NCI-H2196 treated with DMSO at 0.1 percent for 48 hours (cell line): ENCODE measurements at regions not wholly inside any gene's neighbourhood (a gene's known extent, or its start where the extent isn't known, plus 50 kb on each side); places are given as distances from the start of the nearest gene placed in this dataset.
"Not testable (repeated sequence)": the region's sequence is repeated elsewhere in the genome, so short reads cannot be mapped to it uniquely, and the experiment has no call there.

Experiments used
- DNase-seq: peaks from one replicate; lab custom pipeline; 2025; ENCODE audit not compliant: unreplicated experiment; lab: John Stamatoyannopoulos, UW

- no peak for DNase-seq
These were observed 1305.2 kb downstream of the EPHA7 start for GRCh38 chr6:92114091-92114675.

- DNase-seq: no peak
These were observed 1308.0 kb downstream of the EPHA7 start for GRCh38 chr6:92111386-92111785.

- no peak for DNase-seq
These were observed 1309.0 kb downstream of the EPHA7 start for GRCh38 chr6:92110403-92110802.

GRCh38 chr6:92109956-92110355 is 1309.4 kb downstream of the EPHA7 start:
- no peak for DNase-seq

- no peak for DNase-seq
These were observed 1310.1 kb downstream of the EPHA7 start for GRCh38 chr6:92109256-92109655.

- DNase-seq: no peak
These were observed 1332.6 kb downstream of the EPHA7 start for GRCh38 chr6:92086750-92087149.

- DNase-seq: not testable (repeated sequence)
These were observed 1335.4 kb downstream of the EPHA7 start for GRCh38 chr6:92083914-92084313.

- no peak for DNase-seq
These were observed 1347.0 kb downstream of the EPHA7 start for GRCh38 chr6:92072387-92072786.

- no peak for DNase-seq
These were observed 1349.6 kb downstream of the EPHA7 start for GRCh38 chr6:92069781-92070180.

- no peak for DNase-seq
These were observed 1366.8 kb downstream of the EPHA7 start for GRCh38 chr6:92052513-92052912.

- no peak for DNase-seq
These were observed 1369.1 kb downstream of the EPHA7 start for GRCh38 chr6:92050216-92050615.

- DNase-seq: no peak
These were observed 1371.5 kb downstream of the EPHA7 start for GRCh38 chr6:92047860-92048259.

GRCh38 chr6:92047152-92047850 is 1372.1 kb downstream of the EPHA7 start:
- DNase-seq: no peak

- DNase-seq: no peak
These were observed 1375.0 kb downstream of the EPHA7 start for GRCh38 chr6:92044312-92044711.

- DNase-seq: no peak
These were observed 1375.6 kb downstream of the EPHA7 start for GRCh38 chr6:92043777-92044176.

GRCh38 chr6:92026878-92027277 is 1392.5 kb downstream of the EPHA7 start:
- DNase-seq: no peak

- DNase-seq: no peak
These were observed 1394.5 kb downstream of the EPHA7 start for GRCh38 chr6:92024881-92025280.

- DNase-seq: no peak
These were observed 1395.2 kb downstream of the EPHA7 start for GRCh38 chr6:92024110-92024509.

GRCh38 chr6:92023410-92023966 is 1395.9 kb downstream of the EPHA7 start:
- no peak for DNase-seq

GRCh38 chr6:92011681-92012245 is 1407.6 kb downstream of the EPHA7 start:
- no peak for DNase-seq

GRCh38 chr6:92008757-92009502 is 1410.4 kb downstream of the EPHA7 start:
- DNase-seq: no peak

- no peak for DNase-seq
These were observed 1413.2 kb upstream of the MAP3K7 start for GRCh38 chr6:92000112-92000511.
